ENCODE measurements at regions not wholly inside any gene's neighbourhood (a gene's known extent, or its start where the extent isn't known, plus 50 kb on each side); places are given as distances from the start of the nearest gene placed in this dataset.
"Not testable (repeated sequence)": the region's sequence is repeated elsewhere in the genome, so short reads cannot be mapped to it uniquely, and the experiment has no call there.

GRCh38 chr4:3631544-3632266 is 99.5 kb upstream of the LRPAP1 start:
- not testable (repeated sequence) for DNase-seq

GRCh38 chr4:3630598-3631543 is 98.6 kb upstream of the LRPAP1 start:
- DNase-seq, result no peak

GRCh38 chr4:3630136-3630597 is 97.9 kb upstream of the LRPAP1 start:
- no peak for DNase-seq

- no peak for DNase-seq
Observed at GRCh38 chr4:3629665-3630064, 97.4 kb upstream of the LRPAP1 start.

- not testable (repeated sequence) for DNase-seq
Observed at GRCh38 chr4:3629176-3629575, 97.0 kb upstream of the LRPAP1 start.

GRCh38 chr4:3628868-3629175 is 96.6 kb upstream of the LRPAP1 start:
- no peak for DNase-seq

- not testable (repeated sequence) for DNase-seq
Observed at GRCh38 chr4:3627967-3628867, 96.0 kb upstream of the LRPAP1 start.

GRCh38 chr4:3627456-3627855 is 95.2 kb upstream of the LRPAP1 start:
- DNase-seq, result not testable (repeated sequence)

GRCh38 chr4:3626131-3626884 is 94.1 kb upstream of the LRPAP1 start:
- peak; percentile 1 for DNase-seq

- not testable (repeated sequence) for DNase-seq
Observed at GRCh38 chr4:3625286-3625875, 93.2 kb upstream of the LRPAP1 start.

GRCh38 chr4:3623809-3624329 is 91.6 kb upstream of the LRPAP1 start:
- not testable (repeated sequence) for DNase-seq

GRCh38 chr4:3623106-3623505 is 90.9 kb upstream of the LRPAP1 start:
- DNase-seq, result no peak

- not testable (repeated sequence) for DNase-seq
Observed at GRCh38 chr4:3620365-3620764, 88.1 kb upstream of the LRPAP1 start.

GRCh38 chr4:3619698-3620097 is 87.5 kb upstream of the LRPAP1 start:
- not testable (repeated sequence) for DNase-seq

GRCh38 chr4:3618341-3618740 is 86.1 kb upstream of the LRPAP1 start:
- DNase-seq, result not testable (repeated sequence)

- DNase-seq, result no peak
Observed at GRCh38 chr4:3615386-3616286, 83.4 kb upstream of the LRPAP1 start.

GRCh38 chr4:3614731-3614980 is 82.4 kb upstream of the LRPAP1 start:
- DNase-seq, result no peak

GRCh38 chr4:3613967-3614730 is 81.9 kb upstream of the LRPAP1 start:
- peak; percentile 26 for DNase-seq

GRCh38 chr4:3612934-3613333 is 80.7 kb upstream of the LRPAP1 start:
- no peak for DNase-seq

GRCh38 chr4:3612281-3612680 is 80.1 kb upstream of the LRPAP1 start:
- no peak for DNase-seq

All from DMS79 treated with DMSO at 0.1 percent for 48 hours (cell line).